Upper lobe of left lung (tissue), 6 donors: ENCODE measurements at regions not wholly inside any gene's neighbourhood (a gene's known extent, or its start where the extent isn't known, plus 50 kb on each side); places are given as distances from the start of the nearest gene placed in this dataset.

ENCODE experiments used
- ATAC-seq, 2 donors: fragments of 200-7000 bp; cut with Tn5 transposase; one replicate each; pipeline ENCODE4 v1.9.1; 2022; ENCODE audit warnings: mild to moderate bottlenecking in 2 of 2, moderate library complexity in 2 of 2; ENCODE audit not compliant: low FRiP score in 2 of 2
- DNase-seq, 2 donors: peaks; one replicate each; pipeline ENCODE4 v3.0.0-alpha.2; 2019 to 2020
- H3K27ac ChIP-seq, 4 donors: fragments of 200-600 bp; sonication (generic); one replicate each; pipeline ENCODE4 v1.5.1; 2016 to 2019
- H3K27me3 ChIP-seq, 4 donors: fragments of 200-600 bp; sonication (generic); one replicate each; pipeline ENCODE4 v1.5.1; 2017 to 2019
- H3K36me3 ChIP-seq, 4 donors: fragments of 200-600 bp; sonication (generic); one replicate each; pipeline ENCODE4 v1.5.1; 2016 to 2019
- H3K4me1 ChIP-seq, 4 donors: fragments of 200-600 bp; sonication (generic); one replicate each; pipeline ENCODE4 v1.5.1; 2018 to 2019
- H3K4me3 ChIP-seq, 4 donors: fragments of 200-600 bp; sonication (generic); one replicate each; pipeline ENCODE4 v1.5.1; 2017 to 2019; ENCODE audit warnings: mild to moderate bottlenecking in 2 of 4, moderate library complexity in 1 of 4
- H3K9me3 ChIP-seq, 4 donors: fragments of 200-600 bp; sonication (generic); one replicate each; pipeline ENCODE4 v1.5.1; 2018 to 2019
- CTCF ChIP-seq, 6 experiments: fragments of 450-650 bp in 4 of 6; fragments of 200-600 bp in 2 of 6; sonication (generic) in 2 of 6; IDR thresholded peaks; one replicate each; pipeline ENCODE4 v1.5.1; 2016 to 2019; ENCODE audit warnings: antibody characterized with exemption in 6 of 6
- EP300 ChIP-seq, 4 donors: sonication (generic); formaldehyde crosslinking; IDR thresholded peaks; one replicate each; pipeline ENCODE4 v1.5.1; 2017; ENCODE audit warnings: antibody characterized with exemption in 4 of 4, control low read depth in 2 of 4
- POLR2A ChIP-seq, 4 donors: fragments of 450-650 bp; IDR thresholded peaks; one replicate each; pipeline ENCODE4 v1.5.1; 2016 to 2017; ENCODE audit warnings: antibody characterized with exemption in 4 of 4, mild to moderate bottlenecking in 2 of 4
- POLR2AphosphoS5 ChIP-seq, 2 donors: sonication (generic); formaldehyde crosslinking; IDR thresholded peaks; one replicate each; pipeline ENCODE4 v1.5.1; 2017; ENCODE audit warnings: antibody characterized with exemption in 2 of 2
- WGBS, 2 donors: methylation state at CpG; one replicate each; pipeline ENCODE4 v1.1.5; 2017 to 2018; 5-methylcytosine and 5-hydroxymethylcytosine counted together
- donor health status: DM: no; HTN: no; CAD: no; lungs with moderate emphysema.
- donor health status: DM: no; HTN: yes; CAD: no; lungs with severe emphysema.

GRCh38 chr7:21066221-21066620 is 279.5 kb upstream of the SP8 start:
- Histone ChIP-seq H3K27me3 (no peaks in the 10 kb centered on the region), H3K9me3 (no peaks in the 10 kb centered on the region), H3K4me3 (no peak overlapping the region), H3K27ac (no peak overlapping the region), H3K36me3 (no peaks in the 10 kb centered on the region), H3K4me1 (no peaks in the 10 kb centered on the region)
- TF ChIP-seq POLR2AphosphoS5 (IDR thresholded peaks at IDR 0.05) = no peak
- TF ChIP-seq EP300 (IDR thresholded peaks at IDR 0.05) = no peak
- no peak for TF ChIP-seq POLR2A (IDR thresholded peaks at IDR 0.05)
- no peak for TF ChIP-seq CTCF (IDR thresholded peaks at IDR 0.05)
- DNase-seq (no peak), ATAC-seq (no peak)
- WGBS, 2 donors = 87 to 90% methylated on average over 4 of the region's 4 CpGs

GRCh38 chr7:21067216-21067615 is 280.5 kb upstream of the SP8 start:
- DNase-seq (no peak), ATAC-seq (no peak)
- WGBS, 2 donors = 83% methylated on average over 4 of the region's 4 CpGs
- TF ChIP-seq POLR2A (IDR thresholded peaks at IDR 0.05) (no peak), CTCF (IDR thresholded peaks at IDR 0.05) (no peak), EP300 (IDR thresholded peaks at IDR 0.05) (no peak), POLR2AphosphoS5 (IDR thresholded peaks at IDR 0.05) (no peak)
- no peaks in the 10 kb centered on the region for H3K4me1 ChIP-seq
- H3K27ac ChIP-seq = no peak overlapping the region
- no peaks in the 10 kb centered on the region for H3K9me3 ChIP-seq
- H3K27me3 ChIP-seq = no peaks in the 10 kb centered on the region
- no peaks in the 10 kb centered on the region for H3K36me3 ChIP-seq
- H3K4me3 ChIP-seq = no peak overlapping the region

GRCh38 chr7:21070571-21071090 is 283.9 kb upstream of the SP8 start:
- 81% methylated on average over 1 of the region's 1 CpG for WGBS, 2 donors
- ATAC-seq (no peak), DNase-seq (no peak)
- TF ChIP-seq POLR2AphosphoS5 (IDR thresholded peaks at IDR 0.05) (no peak), POLR2A (IDR thresholded peaks at IDR 0.05) (no peak), EP300 (IDR thresholded peaks at IDR 0.05) (no peak), CTCF (IDR thresholded peaks at IDR 0.05) (no peak)
- H3K4me1 ChIP-seq = no peaks in the 10 kb centered on the region
- H3K36me3 ChIP-seq = no peaks in the 10 kb centered on the region
- no peaks in the 10 kb centered on the region for H3K27me3 ChIP-seq
- H3K4me3 ChIP-seq = no peak overlapping the region
- H3K9me3 ChIP-seq = no peaks in the 10 kb centered on the region
- H3K27ac ChIP-seq = no peak overlapping the region

GRCh38 chr7:21071561-21072501 is 285.1 kb upstream of the SP8 start:
- Histone ChIP-seq H3K9me3 (no peaks in the 10 kb centered on the region), H3K27me3 (no peaks in the 10 kb centered on the region), H3K4me1 (no peaks in the 10 kb centered on the region), H3K27ac (no peak overlapping the region), H3K4me3 (no peak overlapping the region), H3K36me3 (no peaks in the 10 kb centered on the region)
- ATAC-seq (no peak), DNase-seq (no peak)
- 48 to 49% methylated on average over 3 of the region's 3 CpGs for WGBS, 2 donors
- TF ChIP-seq POLR2AphosphoS5 (IDR thresholded peaks at IDR 0.05) (no peak), EP300 (IDR thresholded peaks at IDR 0.05) (no peak), POLR2A (IDR thresholded peaks at IDR 0.05) (no peak), CTCF (IDR thresholded peaks at IDR 0.05) (no peak)
